Limb (tissue), 2 donors: ENCODE measurements at regions not wholly inside any gene's neighbourhood (a gene's known extent, or its start where the extent isn't known, plus 50 kb on each side); places are given as distances from the start of the nearest gene placed in this dataset.
"Not testable (repeated sequence)": the region's sequence is repeated elsewhere in the genome, so short reads cannot be mapped to it uniquely, and the experiment has no call there.

Experiments used
- DNase-seq, 2 donors: peaks; one replicate each; pipeline ENCODE4 v3.0.0-alpha.2; 2016; ENCODE audit errors: extremely low spot score in 2 of 2

DNA sequence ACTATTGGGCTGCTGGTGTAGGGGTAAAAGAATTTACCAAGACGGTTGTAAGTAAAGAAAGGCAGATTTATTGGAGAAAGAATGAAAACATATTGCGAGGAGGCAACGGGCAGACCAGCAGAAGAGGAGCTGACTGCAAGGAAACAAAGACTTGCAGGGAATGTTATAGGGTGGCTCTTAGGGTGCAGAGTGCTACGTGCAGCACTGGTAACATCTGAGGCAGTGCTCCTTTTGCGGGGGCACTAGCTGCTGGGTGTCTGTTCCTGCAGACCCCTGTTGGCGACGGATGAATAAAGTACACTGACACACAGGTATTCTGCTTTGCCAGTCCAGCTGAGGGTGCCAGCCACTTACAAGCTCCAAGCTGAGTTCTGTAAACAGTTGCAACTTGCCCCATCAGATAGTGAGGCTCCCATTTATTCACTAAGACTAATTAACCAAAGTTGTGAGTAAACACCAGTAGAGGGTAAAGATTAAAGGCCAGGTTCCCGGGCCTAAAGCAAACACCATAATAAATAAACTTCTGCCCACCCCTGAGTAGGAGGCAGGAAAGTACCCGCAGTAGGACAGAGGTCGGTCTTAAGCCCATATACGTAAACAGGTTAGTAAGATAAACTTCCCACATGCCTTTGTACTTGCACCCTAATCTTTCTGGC lies 140.2 kb upstream of the KCNK1 start:
- no peak for DNase-seq

DNA sequence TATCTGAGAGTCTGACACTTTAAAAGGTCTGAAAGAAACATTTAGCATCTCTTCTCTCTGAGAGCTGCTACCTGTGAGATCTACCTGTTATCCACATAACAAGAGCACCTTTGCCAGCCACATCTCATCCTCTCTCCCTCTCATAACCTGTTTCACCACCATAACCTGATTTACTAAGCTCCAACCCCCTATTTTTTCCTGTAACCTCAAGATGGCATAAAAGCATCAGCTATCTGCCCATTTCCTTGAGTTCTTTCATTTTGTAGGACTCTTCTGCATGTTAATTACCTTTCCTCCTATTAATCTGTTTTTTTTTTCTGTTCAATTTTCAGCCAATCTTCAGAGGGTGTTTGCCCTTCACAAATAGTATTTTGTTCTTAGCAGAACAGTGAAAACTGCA lies 136.5 kb upstream of the KCNK1 start:
- no peak for DNase-seq

DNA sequence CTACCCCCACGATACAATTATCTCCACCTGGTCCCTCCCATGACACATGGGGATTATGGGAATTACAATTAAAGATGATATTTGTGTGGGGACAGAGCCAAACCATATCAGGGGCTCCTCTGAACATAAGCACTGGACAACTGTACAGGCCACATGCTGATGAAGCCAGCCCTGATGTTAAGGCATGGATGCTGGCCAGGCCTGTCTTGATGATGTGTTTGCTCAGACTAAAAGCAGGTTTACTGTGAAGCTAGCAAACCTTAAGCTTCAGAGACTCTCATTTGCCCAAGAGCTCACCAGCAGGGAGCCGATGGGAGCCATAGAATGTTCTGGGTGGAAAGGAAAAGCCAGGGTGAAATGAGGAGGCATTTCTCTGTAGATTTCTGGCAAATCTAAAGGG lies 135.3 kb upstream of the KCNK1 start:
- no peak for DNase-seq

DNA sequence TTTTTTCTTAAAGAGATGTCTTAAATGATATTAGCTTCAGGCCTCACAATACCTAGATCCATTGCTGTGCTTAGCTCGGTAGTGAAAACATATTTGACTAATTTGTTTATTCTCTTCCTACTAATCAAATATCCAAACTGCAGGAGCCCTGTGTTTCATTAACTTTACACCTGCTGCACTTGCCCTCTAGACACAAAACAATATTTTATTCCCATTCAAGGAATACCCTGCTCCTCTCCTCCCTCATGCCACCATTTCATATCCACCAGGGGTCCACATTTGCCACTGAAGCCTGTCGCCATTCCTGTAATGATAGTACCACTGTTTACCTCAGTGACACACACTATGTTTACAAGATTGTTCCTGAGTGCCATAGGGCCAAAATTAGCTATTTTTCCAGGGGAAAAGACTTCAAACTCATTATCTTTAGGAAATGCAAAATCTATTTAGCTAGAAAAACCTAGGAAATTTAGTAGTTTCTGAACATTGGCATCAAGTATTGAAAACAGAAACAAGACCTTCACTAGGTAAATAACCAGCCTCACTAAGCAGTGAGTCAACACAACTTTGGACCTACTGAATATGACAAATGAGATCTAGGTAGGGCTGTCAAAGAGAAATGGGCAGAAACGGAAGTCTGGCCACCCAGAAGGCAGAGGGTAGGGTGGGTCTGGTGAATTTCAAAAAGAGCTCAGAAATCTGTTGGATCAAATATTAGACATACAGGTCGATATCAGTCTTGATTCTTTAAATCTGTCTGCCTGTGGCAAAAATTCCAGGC lies 134.6 kb upstream of the KCNK1 start:
- no peak for DNase-seq

DNA sequence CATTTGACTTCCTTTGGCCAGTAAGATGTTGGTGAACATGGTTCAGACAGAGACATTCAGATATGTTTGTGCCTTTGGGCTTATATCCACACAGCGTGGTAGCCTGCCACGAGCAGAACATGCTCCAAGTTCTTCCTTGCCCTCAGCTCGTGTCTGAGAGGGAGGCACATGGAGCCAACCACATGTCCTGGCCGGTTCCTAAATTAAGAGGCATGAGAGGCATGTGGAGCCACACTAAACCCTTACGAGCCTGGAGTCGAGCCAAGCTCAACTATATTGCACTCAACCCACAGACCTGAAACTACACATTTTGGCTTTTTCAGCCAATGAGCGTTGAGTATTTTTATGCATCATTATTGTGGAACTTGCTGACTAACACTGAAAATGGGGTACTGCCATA lies 133.7 kb upstream of the KCNK1 start:
- DNase-seq = no peak

DNA sequence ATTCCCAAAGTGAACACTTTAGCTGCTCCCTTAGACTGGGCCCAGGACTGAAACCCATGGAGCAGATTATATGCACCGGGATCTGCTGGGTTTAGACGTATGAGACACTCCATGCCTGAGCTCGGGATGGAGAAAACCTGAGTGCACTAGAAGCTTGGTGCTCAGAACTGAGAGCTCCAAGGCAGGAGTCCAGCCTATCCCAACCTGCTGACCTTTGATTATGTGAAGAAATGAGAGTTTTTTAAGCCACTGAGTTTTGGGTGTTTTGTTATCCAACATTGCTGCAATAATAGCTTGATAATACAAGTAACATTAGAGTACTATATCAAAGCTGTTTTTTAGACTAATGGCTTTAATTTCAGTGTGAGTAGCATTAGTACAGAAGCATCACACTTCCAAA lies 131.5 kb upstream of the KCNK1 start:
- no peak for DNase-seq

DNA sequence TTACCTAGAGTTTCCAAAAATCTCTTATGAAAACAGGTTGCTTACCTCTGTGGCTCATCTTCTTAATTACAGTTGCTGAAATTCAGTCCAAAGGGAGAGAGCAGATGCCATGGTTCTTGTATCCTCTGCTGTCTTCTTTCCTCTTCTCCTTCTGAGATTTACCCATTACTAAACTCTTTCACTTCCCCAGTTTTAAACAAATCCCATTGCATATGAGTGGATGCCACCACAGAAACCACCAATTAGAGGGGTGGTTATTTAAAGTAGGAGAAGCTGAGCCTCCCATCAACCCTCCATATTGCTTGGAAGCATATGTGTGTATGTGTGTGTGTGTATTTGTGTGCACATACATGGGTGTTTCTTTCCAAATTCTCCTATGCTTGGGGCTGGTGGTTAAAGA lies 128.5 kb upstream of the KCNK1 start:
- DNase-seq = no peak

DNA sequence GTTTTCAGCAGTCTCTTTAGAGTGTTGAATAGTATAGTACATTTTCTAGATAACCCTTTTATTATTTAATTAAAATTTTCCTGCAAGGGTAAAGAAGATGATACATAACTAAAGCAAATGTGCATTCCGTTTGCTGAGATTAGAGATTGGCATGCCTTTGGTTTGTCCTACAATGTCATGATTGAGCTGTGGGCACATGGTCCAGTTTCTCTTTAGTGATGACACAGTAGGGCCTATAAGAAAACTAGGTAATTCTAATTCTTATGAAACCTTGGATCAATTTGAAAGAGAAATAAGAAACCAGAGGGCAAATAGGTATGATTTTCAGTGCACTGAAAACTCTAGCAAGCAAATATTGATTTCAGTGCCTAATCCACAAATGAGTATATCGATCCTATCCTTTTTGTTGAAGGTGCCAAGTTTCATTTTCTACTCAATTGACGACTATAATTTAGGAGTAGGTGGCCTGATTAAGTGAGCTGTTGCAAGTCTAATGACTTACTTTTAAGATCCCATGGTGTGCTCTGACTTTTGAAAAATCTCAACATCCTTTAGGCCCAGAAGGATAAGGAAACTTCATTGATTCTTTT lies 128.0 kb upstream of the KCNK1 start:
- DNase-seq = no peak

DNA sequence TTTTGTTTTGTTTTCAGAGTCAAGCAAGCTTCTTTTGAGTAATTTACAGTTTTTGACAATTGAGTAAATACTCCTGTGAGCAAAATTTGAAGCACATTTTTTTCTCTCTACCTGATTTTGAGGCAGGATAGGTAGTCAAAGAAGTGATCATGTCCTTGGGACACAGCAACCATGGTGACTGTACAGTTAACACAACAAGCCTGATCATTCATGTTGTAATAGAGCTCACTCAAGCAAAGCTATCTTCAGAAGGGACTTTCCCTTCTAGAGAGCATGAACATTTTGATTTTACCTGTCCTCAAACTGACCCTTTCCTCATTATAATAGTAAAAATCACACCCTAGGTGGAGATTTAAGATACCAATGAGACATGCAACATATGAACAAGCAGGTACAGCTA lies 126.5 kb upstream of the KCNK1 start:
- no peak for DNase-seq

DNA sequence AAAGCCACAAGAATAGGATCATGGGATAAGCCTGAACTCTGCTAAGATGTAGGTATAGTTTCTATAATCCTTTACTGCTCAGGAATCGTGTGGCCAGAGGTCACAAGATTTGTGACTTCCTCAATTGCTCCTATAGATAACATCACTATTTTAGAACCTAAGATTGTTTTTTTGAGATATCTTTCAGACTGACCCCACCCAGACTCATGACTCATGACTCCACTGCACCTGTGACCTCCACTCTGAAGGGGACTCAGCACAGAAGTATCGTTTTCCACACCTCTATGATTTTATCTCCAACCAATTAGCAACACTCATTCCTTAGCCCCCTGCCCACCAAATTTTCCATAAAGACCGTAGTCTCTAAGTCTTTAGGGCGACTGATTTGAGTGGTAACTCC lies 124.5 kb upstream of the KCNK1 start:
- no peak for DNase-seq

DNA sequence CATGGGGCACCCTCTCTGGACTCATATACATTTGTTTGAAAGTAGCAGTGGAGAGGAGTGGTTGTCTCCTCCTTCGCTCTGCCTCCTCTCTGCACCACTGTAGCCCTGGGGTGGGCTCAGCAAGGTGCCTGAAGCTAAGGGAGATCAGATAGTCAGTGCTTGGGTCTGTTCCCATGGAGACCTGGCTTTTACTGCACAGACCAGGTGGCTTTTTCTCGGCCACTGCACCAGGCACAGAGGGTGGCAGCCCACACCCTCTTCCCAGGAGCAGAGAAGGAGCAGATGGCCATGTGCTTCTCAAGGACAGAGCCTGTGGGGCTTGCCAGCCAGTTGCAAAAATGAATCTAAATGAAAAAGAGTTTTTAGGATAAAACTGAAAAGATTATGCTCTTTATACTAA lies 123.4 kb upstream of the KCNK1 start:
- no peak for DNase-seq

DNA sequence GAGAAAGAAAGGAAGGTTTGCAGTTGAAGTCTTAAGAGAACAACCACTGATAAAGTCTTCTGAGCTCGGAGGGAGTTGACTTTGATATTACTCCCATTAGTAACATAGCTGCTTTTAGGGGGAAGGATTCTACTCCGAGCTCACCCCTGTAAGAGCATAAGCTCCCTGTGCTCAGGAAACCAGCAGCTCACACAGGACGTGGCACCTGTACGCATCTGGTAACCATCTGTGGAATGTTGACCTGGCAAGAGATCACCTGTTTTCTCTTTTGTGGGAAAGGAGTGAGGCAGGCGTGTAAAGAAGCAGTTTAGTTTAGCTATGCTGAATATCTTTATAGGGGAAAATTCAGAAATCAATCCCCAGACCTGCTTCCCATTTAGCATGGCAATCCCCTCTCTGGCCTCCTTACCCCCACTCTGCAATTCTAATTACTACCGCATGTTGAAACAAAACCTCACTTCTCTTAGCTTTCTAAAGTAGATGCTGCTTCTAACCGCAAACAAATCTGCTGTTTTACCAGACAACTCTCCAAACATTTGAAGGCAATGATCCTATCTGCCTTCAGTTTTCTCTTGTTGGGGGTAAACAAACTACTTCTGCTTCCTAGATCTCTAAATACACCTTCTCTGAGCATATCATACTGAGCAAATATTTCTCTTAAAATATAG lies 121.8 kb upstream of the KCNK1 start:
- peak in 1 of 2 donors; percentile 30 for DNase-seq

DNA sequence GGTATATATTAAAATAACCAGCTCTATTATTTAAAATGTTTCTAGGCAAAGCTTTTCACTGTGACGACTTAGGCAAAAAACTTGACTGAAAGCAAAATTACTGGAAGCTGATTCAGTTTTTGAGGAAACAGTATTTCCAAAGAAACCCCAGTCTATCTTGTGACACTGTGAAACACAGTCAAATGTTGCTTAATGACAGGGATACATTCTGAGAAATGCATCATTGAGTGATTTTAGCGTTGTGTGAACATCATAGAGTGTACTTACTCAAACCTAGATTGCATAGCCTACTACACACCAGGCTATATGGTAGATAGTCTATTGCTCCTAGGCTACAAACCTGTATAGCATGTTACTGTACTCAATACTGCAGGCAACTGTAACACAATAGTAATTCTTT lies 116.9 kb upstream of the KCNK1 start:
- DNase-seq = no peak

DNA sequence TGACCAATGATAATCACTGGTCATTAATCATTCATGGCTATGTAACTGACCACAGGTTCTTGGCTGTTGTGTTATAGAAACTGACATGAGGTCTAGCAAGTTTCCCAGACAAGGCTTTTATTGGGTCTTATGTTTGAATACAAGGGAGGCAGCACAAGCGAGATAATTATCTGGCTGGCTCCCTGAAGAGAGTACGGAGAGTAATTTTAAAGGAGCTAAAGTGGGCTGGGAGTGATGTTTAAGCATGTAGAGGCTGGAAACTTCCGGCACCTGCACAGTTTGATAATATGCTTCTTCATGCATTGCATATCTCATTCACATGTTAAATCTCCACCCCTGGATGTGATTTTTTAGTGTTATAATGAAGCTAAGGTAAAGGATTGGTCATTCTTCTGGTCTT lies 116.2 kb upstream of the KCNK1 start:
- no peak for DNase-seq

DNA sequence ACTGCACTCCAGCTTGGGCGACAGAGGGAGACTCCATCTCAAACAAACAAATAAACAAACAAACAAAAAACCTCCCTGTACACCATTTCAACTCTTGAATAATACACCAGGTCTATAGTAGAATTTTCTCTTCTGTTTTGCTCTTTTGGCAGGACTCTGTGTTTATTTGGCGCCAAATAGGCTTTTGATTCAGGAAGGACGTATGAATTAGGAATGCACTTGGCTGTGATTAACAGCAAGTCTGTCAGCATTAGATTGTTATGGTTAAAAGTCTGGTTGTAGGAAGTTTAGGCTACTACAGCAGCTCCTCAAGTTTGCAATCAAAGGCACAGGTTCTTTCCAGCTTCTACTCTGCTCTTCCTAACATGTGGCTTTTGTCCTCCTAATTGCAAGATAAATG lies 113.8 kb upstream of the KCNK1 start:
- no peak for DNase-seq

DNA sequence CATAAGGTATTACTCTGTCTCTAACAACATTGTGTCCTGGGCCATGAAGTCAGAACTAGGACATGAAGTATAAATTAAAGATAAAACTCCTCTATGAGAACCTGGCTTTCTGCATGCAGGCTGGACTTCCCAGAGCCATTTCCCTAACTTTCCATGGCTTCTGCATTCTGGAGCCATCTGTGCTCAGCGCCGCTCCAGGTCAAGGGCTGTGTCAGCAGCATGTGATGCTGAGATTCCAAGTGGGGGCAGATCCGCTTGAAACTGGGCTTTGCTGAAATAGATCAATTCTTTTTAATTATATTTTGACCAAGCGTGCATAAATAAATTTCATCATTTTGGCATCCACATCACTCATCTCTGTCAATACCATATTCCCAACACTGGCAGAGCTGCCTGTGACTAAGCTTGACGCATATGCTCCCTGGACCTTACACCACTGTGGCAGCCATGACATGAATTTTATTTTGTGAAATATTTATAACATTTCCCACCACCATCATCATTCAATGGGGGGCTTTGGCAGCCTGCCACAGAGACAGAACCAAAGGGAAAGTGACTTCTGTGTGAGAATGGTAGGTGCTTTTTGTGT lies 110.4 kb upstream of the KCNK1 start:
- no peak for DNase-seq

DNA sequence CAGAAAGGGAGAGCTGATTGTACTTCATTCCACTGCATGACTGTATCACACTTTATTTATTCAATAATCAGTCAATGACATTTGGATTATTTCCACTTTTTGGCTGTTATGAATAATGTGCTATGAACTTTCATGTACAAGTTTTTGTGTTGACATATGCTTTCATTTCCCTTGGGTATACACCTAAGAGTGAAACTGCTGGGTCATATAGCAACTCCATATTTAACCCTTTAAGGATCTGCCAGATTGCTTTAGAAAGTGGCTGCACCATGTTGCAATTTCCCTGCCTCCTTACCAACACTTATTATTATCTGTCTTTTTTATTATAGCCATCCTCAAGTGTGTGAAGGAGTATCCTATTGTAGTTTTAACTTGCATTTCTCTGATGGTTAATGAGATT lies 108.8 kb upstream of the KCNK1 start:
- no peak for DNase-seq

DNA sequence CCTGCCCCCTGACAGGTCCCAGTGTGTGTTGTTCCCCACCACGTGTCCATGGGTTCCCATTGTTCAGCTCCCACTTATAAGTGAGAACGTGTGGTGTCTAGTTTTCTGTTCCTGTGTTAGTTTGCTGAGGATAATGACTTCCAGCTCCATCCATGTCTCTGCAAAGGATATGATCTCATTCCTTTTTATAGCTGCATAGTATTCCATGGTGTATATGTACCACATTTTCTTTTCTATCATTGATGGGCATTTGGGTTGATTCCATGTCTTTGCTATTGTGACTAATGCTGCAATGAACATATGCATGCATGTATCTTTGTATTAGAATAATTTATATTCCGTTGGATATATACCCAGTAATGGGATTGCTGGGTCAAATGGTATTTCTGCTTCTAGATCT lies 108.0 kb upstream of the KCNK1 start:
- DNase-seq = not testable (repeated sequence)

DNA sequence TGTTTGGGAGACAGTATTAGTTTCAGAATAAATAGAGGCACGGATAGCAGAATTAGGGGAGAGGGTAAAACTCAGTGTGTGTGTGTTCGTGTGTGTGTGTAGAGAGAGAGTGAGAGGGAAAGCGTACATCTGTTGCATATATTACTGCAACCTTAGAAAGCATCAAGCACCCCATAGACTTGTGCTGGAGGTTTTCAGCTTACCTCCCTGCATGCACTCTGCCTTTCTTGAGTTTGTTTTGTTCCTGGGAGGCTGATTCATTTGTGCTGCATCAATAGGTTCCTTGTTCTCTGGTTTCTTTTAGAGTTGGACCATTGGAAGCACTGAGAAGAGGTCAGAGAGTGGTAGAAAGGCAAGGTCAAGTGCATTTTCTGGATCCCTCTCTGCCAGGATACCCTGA lies 104.4 kb upstream of the KCNK1 start:
- DNase-seq = no peak

DNA sequence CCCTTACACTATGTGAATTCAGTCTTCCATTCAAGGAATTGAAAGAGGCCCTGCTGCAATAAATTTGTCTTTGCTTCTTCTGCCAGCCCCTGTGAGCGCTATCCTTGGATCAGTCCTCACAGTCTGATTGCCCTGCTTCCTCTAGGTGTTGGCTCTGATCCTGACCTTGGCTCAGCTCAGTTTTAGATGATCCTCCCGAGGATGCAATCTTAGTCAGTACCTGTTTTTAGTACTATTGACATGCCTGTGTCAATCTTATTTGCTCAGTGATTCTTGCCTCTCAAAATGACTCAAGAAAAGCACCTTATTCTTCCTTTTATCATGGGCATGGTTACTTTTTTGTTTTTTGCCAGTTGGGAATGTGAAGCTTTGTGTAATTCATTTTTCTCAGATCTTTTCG lies 101.4 kb upstream of the KCNK1 start:
- DNase-seq = no peak

DNA sequence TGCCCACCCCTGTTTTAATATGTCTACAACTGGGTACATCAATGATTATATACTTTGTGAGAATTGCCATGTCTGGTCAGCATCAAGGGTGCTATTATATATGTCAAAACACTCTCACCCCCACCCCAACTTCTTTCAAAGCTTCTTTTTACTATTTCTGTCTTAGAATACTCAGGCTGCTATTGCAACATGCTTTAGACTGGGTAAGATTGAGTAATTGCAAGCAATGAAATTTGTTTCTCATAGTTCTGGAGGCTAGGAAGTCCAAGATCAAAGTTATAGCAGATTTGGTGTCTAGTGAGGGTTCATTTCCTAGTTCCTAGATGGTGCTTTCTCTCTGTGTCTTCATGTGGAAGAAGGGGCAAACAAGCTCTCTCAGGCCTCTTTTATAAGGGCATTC lies 100.5 kb upstream of the KCNK1 start:
- no peak for DNase-seq

DNA sequence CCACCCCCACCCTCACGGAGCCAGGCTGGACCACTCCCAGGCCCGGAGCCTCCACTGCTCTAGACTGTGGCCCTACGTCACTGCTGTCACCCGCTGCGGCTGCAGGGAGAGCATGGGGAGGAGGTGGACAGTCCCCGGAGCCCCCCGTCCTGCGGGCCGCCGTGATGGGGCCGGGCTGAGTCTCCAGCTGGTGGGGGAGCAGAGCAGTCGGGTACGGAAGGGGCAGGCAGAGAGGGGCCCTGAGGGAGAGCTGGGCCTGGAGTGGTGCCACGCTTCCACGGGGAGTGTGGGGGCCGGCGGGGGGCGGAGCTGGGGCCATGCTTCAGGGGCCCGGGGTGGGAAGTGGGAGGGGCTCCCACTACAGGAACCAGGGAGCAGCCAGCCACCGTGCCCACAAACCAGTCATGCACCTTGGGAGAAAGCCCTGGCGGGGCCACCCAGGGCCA lies 98.9 kb upstream of the KCNK1 start:
- no peak for DNase-seq
